ENCODE measurements at regions not wholly inside any gene's neighbourhood (a gene's known extent, or its start where the extent isn't known, plus 50 kb on each side); places are given as distances from the start of the nearest gene placed in this dataset.
A peak's percentile ranks its signal among the peaks of the same experiment; 100 is the strongest.

GRCh38 chr6:41460742-41461336, 85.3 kb upstream of the FOXP4 start:
- no peak overlapping the region for H3K4me3 ChIP-seq (ENCODE audit: insufficient read depth, low read depth, low read length)
- ChIA-PET POLR2A (ENCODE audit: unreplicated experiment) (no interaction called here), CTCF (interaction anchor here (1.0 kb wide), 1 partner anchor 132 kb away, joined by 3 read pairs; no protein-coding TSS in a partner anchor)
- no peak overlapping the region for H3K14ac ChIP-seq (replicated peaks; ENCODE audit: low read depth, low read length)
- no peak overlapping the region for H3K4ac ChIP-seq (ENCODE audit: low read depth, low read length)
- H3K27me3 ChIP-seq (ENCODE audit: control insufficient read depth, insufficient read depth, low read length): peaks cover 33% of the 10 kb centered on the region
- no peak overlapping the region for H3K23ac ChIP-seq (ENCODE audit: low read depth, low read length)
- dilution Hi-C loops (cut with HindIII; ENCODE audit: low sequenced_read_pairs, unreplicated experiment) (no loop called here), in situ Hi-C loops (cut with MboI; ENCODE audit: low sequenced_read_pairs) (loop anchor here (10.0 kb wide), 1 partner anchor 124 kb away; no protein-coding TSS in a partner anchor), intact Hi-C loops (cut with micrococcal nuclease) (no loop called here)
- DNase-seq (no peak), ATAC-seq (ENCODE audit: low read depth) (no peak)
- peak overlapping the region; percentile 45 for H2AFZ ChIP-seq (replicated peaks; ENCODE audit: low read length, poor library complexity)
- H3K79me1 ChIP-seq (ENCODE audit: low read depth in 1 of 2, low read length in 2 of 2): no peaks in the 10 kb centered on the region
- no peak overlapping the region for H4K5ac ChIP-seq (ENCODE audit: low read depth, low read length)
- H2AK5ac ChIP-seq (ENCODE audit: low read depth, low read length): no peak overlapping the region
- no peak overlapping the region for H2AK9ac ChIP-seq (replicated peaks; ENCODE audit: low read depth, low read length, poor library complexity)
- H3K9me1 ChIP-seq (ENCODE audit: insufficient read depth, low read length): no peaks in the 10 kb centered on the region
- H3K27ac ChIP-seq (ENCODE audit: insufficient read depth, low read length): no peak overlapping the region
- no peak overlapping the region for H4K91ac ChIP-seq (ENCODE audit: insufficient read depth, low read depth, low read length)
- no peak overlapping the region for H2BK15ac ChIP-seq (ENCODE audit: low read depth, low read length)
- no peak overlapping the region for H4K8ac ChIP-seq (ENCODE audit: low read depth in 2 of 2, low read length in 2 of 2)
- no peak overlapping the region for H2BK20ac ChIP-seq (ENCODE audit: low read depth, low read length)
- no peaks in the 10 kb centered on the region for H3K9me3 ChIP-seq (ENCODE audit: control insufficient read depth, insufficient read depth, low read length)
- BruUV-seq (replicated peaks): no TSS peak
- H3K56ac ChIP-seq (ENCODE audit: extremely low read depth, insufficient read depth, low read length): no peak overlapping the region
- no peak overlapping the region for H3K4me2 ChIP-seq (ENCODE audit: low read depth, low read length)
- H4K20me1 ChIP-seq (ENCODE audit: insufficient read depth, low read length): no peaks in the 10 kb centered on the region; the same call in 1 of the 2 replicates
- no peak overlapping the region for H3K9ac ChIP-seq (ENCODE audit: low read depth, low read length)
- H3K18ac ChIP-seq (ENCODE audit: low read depth, low read length): no peak overlapping the region
- H3K4me1 ChIP-seq (ENCODE audit: control insufficient read depth, insufficient read depth, low read length): no peaks in the 10 kb centered on the region
- no peak overlapping the region for H2BK5ac ChIP-seq (ENCODE audit: low read depth, low read length, poor library complexity, severe bottlenecking)
- H3K36me3 ChIP-seq (ENCODE audit: control insufficient read depth, insufficient read depth, low read length): no peaks in the 10 kb centered on the region
- no peak for TF ChIP-seq POLR2A (IDR thresholded peaks at IDR 0.05; ENCODE audit: low read depth, low read length)
- TF ChIP-seq FOS (IDR thresholded peaks at IDR 0.05; ENCODE audit: low read depth, low read length): no peak
- no peak for TF ChIP-seq BHLHE40 (IDR thresholded peaks at IDR 0.05; ENCODE audit: low read depth, low read length)
- no peak for TF ChIP-seq RCOR1 (IDR thresholded peaks at IDR 0.05; ENCODE audit: insufficient replicate concordance, low read length)
- no peak for TF ChIP-seq RAD21 (IDR thresholded peaks at IDR 0.05; ENCODE audit: low read length)
- TF ChIP-seq ELK1 (IDR thresholded peaks at IDR 0.05; ENCODE audit: borderline replicate concordance, low read depth, low read length): no peak
- no peak for TF ChIP-seq CHD1 (IDR thresholded peaks at IDR 0.05; ENCODE audit: low read depth, low read length)
- TF ChIP-seq CTCF (conservative IDR thresholded peaks at IDR 0.05; ENCODE audit: low read depth, low read length): no peak
- no peak for TF ChIP-seq CEBPB (IDR thresholded peaks at IDR 0.05; ENCODE audit: low read depth, low read length)
- no peak for TF ChIP-seq MAZ (IDR thresholded peaks at IDR 0.05; ENCODE audit: borderline replicate concordance, low read depth, low read length)
- no peak for TF ChIP-seq MXI1 (IDR thresholded peaks at IDR 0.05; ENCODE audit: borderline replicate concordance, low read depth, low read length)
- TF ChIP-seq SMC3 (IDR thresholded peaks at IDR 0.05; ENCODE audit: low read depth, low read length): no peak
- TF ChIP-seq RFX5 (IDR thresholded peaks at IDR 0.05; ENCODE audit: low read depth, low read length): no peak
- TF ChIP-seq MAFK (IDR thresholded peaks at IDR 0.05; ENCODE audit: low read depth, low read length): no peak
- TF ChIP-seq, protein P1, sequence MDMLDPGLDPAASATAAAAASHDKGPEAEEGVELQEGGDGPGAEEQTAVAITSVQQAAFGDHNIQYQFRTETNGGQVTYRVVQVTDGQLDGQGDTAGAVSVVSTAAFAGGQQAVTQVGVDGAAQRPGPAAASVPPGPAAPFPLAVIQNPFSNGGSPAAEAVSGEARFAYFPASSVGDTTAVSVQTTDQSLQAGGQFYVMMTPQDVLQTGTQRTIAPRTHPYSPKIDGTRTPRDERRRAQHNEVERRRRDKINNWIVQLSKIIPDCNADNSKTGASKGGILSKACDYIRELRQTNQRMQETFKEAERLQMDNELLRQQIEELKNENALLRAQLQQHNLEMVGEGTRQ (IDR thresholded peaks at IDR 0.05; ENCODE audit: low read depth, low read length): no peak
- no peak for TF ChIP-seq NFE2L2 (IDR thresholded peaks at IDR 0.05; ENCODE audit: low read depth, low read length)
- H2BK120ac ChIP-seq (ENCODE audit: low read depth, low read length): no peak overlapping the region

Data from IMR-90 (cell line).